ENCODE measurements at regions not wholly inside any gene's neighbourhood (a gene's known extent, or its start where the extent isn't known, plus 50 kb on each side); places are given as distances from the start of the nearest gene placed in this dataset.

- H4K20me1 ChIP-seq (ENCODE audit: low read depth, low read length) = no peaks in the 10 kb centered on the region
- no peak overlapping the region for H3K4me2 ChIP-seq (ENCODE audit: low read depth, low read length, poor library complexity, severe bottlenecking)
- TF ChIP-seq EZH2phosphoT487 (conservative IDR thresholded peaks at IDR 0.05; ENCODE audit: low read length) (no peak), CTCF (IDR thresholded peaks at IDR 0.05; ENCODE audit: insufficient read depth, low read length, poor library complexity, severe bottlenecking) (no peak)
- no peak overlapping the region for H2AFZ ChIP-seq (ENCODE audit: low read depth, low read length, severe bottlenecking)
- H3K27me3 ChIP-seq (ENCODE audit: low read length) = no peaks in the 10 kb centered on the region
- no peak overlapping the region for H3K27ac ChIP-seq (ENCODE audit: low read depth, low read length)
- H3K4me3 ChIP-seq (ENCODE audit: insufficient read depth, low read length, poor library complexity, severe bottlenecking) = no peak overlapping the region
- H3K9me3 ChIP-seq (ENCODE audit: insufficient read depth, low read length) = peaks cover 11% of the 10 kb centered on the region; the same call in 1 of the 2 replicates
- no peaks in the 10 kb centered on the region for H3K36me3 ChIP-seq (ENCODE audit: low read length)
- no peak overlapping the region for H3K9ac ChIP-seq (ENCODE audit: low read length)
- H3K9me2 ChIP-seq (replicated peaks; ENCODE audit: insufficient read depth, low read length) = no peaks in the 10 kb centered on the region
- H3F3A ChIP-seq (ENCODE audit: insufficient read depth) = no peaks in the 10 kb centered on the region
- H3K79me2 ChIP-seq (ENCODE audit: insufficient read depth, low read length) = no peaks in the 10 kb centered on the region
Observed at GRCh38 chr4:187786190-187786589, 209.4 kb upstream of the ZFP42 start.

GRCh38 chr4:187789078-187789477 is 206.5 kb upstream of the ZFP42 start:
- Histone ChIP-seq H3F3A (ENCODE audit: insufficient read depth) (no peaks in the 10 kb centered on the region), H3K27ac (ENCODE audit: low read depth, low read length) (no peak overlapping the region), H3K79me2 (ENCODE audit: insufficient read depth, low read length) (no peaks in the 10 kb centered on the region), H3K4me3 (ENCODE audit: insufficient read depth, low read length, poor library complexity, severe bottlenecking) (no peak overlapping the region), H3K4me2 (ENCODE audit: low read depth, low read length, poor library complexity, severe bottlenecking) (no peak overlapping the region), H3K9me2 (replicated peaks; ENCODE audit: insufficient read depth, low read length) (no peaks in the 10 kb centered on the region), H3K9ac (ENCODE audit: low read length) (no peak overlapping the region), H4K20me1 (ENCODE audit: low read depth, low read length) (no peaks in the 10 kb centered on the region), H2AFZ (ENCODE audit: low read depth, low read length, severe bottlenecking) (no peak overlapping the region), H3K27me3 (ENCODE audit: low read length) (no peaks in the 10 kb centered on the region), H3K9me3 (ENCODE audit: insufficient read depth, low read length) (peaks cover 11% of the 10 kb centered on the region; the same call in 1 of the 2 replicates), H3K36me3 (ENCODE audit: low read length) (no peaks in the 10 kb centered on the region)
- TF ChIP-seq EZH2phosphoT487 (conservative IDR thresholded peaks at IDR 0.05; ENCODE audit: low read length) (no peak), CTCF (IDR thresholded peaks at IDR 0.05; ENCODE audit: insufficient read depth, low read length, poor library complexity, severe bottlenecking) (no peak)

GRCh38 chr4:187795737-187796136 is 199.8 kb upstream of the ZFP42 start:
- H3K9me2 ChIP-seq (replicated peaks; ENCODE audit: insufficient read depth, low read length) = no peaks in the 10 kb centered on the region
- no peak overlapping the region for H3K4me3 ChIP-seq (ENCODE audit: insufficient read depth, low read length, poor library complexity, severe bottlenecking)
- no peak overlapping the region for H3K4me2 ChIP-seq (ENCODE audit: low read depth, low read length, poor library complexity, severe bottlenecking)

More at GRCh38 chr4:187795737-187796136, 199.8 kb upstream of the ZFP42 start:
- TF ChIP-seq EZH2phosphoT487 (conservative IDR thresholded peaks at IDR 0.05; ENCODE audit: low read length) = no peak
- no peak for TF ChIP-seq CTCF (IDR thresholded peaks at IDR 0.05; ENCODE audit: insufficient read depth, low read length, poor library complexity, severe bottlenecking)
- no peaks in the 10 kb centered on the region for H3K36me3 ChIP-seq (ENCODE audit: low read length)
- H2AFZ ChIP-seq (ENCODE audit: low read depth, low read length, severe bottlenecking) = no peak overlapping the region
- no peaks in the 10 kb centered on the region for H3K79me2 ChIP-seq (ENCODE audit: insufficient read depth, low read length)
- no peak overlapping the region for H3K9ac ChIP-seq (ENCODE audit: low read length)
- H3F3A ChIP-seq (ENCODE audit: insufficient read depth) = no peaks in the 10 kb centered on the region
- H3K9me3 ChIP-seq (ENCODE audit: insufficient read depth, low read length) = no peaks in the 10 kb centered on the region
- H4K20me1 ChIP-seq (ENCODE audit: low read depth, low read length) = no peaks in the 10 kb centered on the region
- H3K27ac ChIP-seq (ENCODE audit: low read depth, low read length) = no peak overlapping the region
- H3K27me3 ChIP-seq (ENCODE audit: low read length) = no peaks in the 10 kb centered on the region

All from SU-DHL-6 (cell line).